ENCODE measurements at regions not wholly inside any gene's neighbourhood (a gene's known extent, or its start where the extent isn't known, plus 50 kb on each side); places are given as distances from the start of the nearest gene placed in this dataset.

- no peak for TF ChIP-seq CTCF (IDR thresholded peaks at IDR 0.05)
- TF ChIP-seq POLR2A (IDR thresholded peaks at IDR 0.05): no peak
Observed at GRCh38 chr22:48920776-48921241, 906.9 kb downstream of the BRD1 start.

All from heart left ventricle (tissue), 13 donors.